DND-41 (cell line): ENCODE measurements at regions not wholly inside any gene's neighbourhood (a gene's known extent, or its start where the extent isn't known, plus 50 kb on each side); places are given as distances from the start of the nearest gene placed in this dataset.

ENCODE experiments used
- ATAC-seq: fragments of 200-7000 bp; cut with Tn5 transposase; 3 replicates; pipeline ENCODE4 v1.9.1; 2021; ENCODE audit warnings: low read depth; ENCODE audit not compliant: insufficient read depth
- DNase-seq: peaks from one replicate; pipeline ENCODE4 v3.0.0-alpha.2; 2020
- H2AFZ ChIP-seq: 2 replicates; pipeline ENCODE4 v1.6.0; 2012; ENCODE audit warnings: low read depth, low read length
- H3K27ac ChIP-seq: 2 replicates; pipeline ENCODE4 v1.5.1; 2012; ENCODE audit warnings: low read length, inconsistent platforms
- H3K27me3 ChIP-seq: fragments of 200-600 bp; sonication (generic); 2 replicates; pipeline ENCODE4 v1.6.0; 2012; ENCODE audit warnings: low read length, mild to moderate bottlenecking, inconsistent platforms; ENCODE audit not compliant: insufficient read depth, poor library complexity
- H3K36me3 ChIP-seq: 2 replicates; pipeline ENCODE4 v1.5.1; 2012; ENCODE audit warnings: low read length, inconsistent platforms; ENCODE audit not compliant: insufficient read depth
- H3K4me1 ChIP-seq: 2 replicates; pipeline ENCODE4 v1.5.1; 2012; ENCODE audit warnings: mild to moderate bottlenecking, low read length; ENCODE audit not compliant: insufficient read depth
- H3K4me2 ChIP-seq: 2 replicates; pipeline ENCODE4 v1.6.0; 2012; ENCODE audit warnings: mild to moderate bottlenecking, moderate library complexity, low read length, inconsistent platforms; ENCODE audit not compliant: insufficient read depth
- H3K4me3 ChIP-seq, 2 experiments: fragments of 200-600 bp in 1 of 2; shearing (Covaris generic) in 1 of 2; 2 replicates each; pipeline ENCODE4 v1.5.1; 2012 to 2016; ENCODE audit warnings: inconsistent platforms in 2 of 2, low read length in 2 of 2, mild to moderate bottlenecking in 2 of 2, low read depth in 1 of 2, moderate library complexity in 1 of 2
- H3K79me2 ChIP-seq: 2 replicates; pipeline ENCODE4 v1.6.0; 2012; ENCODE audit warnings: low read length, inconsistent platforms; ENCODE audit not compliant: insufficient read depth
- H3K9ac ChIP-seq: 2 replicates; pipeline ENCODE4 v1.6.0; 2012; ENCODE audit warnings: low read depth, mild to moderate bottlenecking, inconsistent platforms, low read length, moderate library complexity
- H3K9me3 ChIP-seq: 2 replicates; pipeline ENCODE4 v1.5.1; 2012; ENCODE audit warnings: low read length, moderate library complexity, mild to moderate bottlenecking, inconsistent platforms; ENCODE audit not compliant: insufficient read depth, severe bottlenecking
- H4K20me1 ChIP-seq: 2 replicates; pipeline ENCODE4 v1.6.0; 2012; ENCODE audit warnings: low read length; ENCODE audit not compliant: insufficient read depth
- EZH2 ChIP-seq: IDR thresholded peaks from 3 replicates; pipeline ENCODE4 v1.6.1; 2012; ENCODE audit warnings: borderline replicate concordance, low read depth, mild to moderate bottlenecking, moderate library complexity, low read length, inconsistent platforms; ENCODE audit not compliant: severe bottlenecking
- TF ChIP-seq, protein P1 (sequence below): IDR thresholded peaks from 2 replicates; pipeline ENCODE4 v1.5.1; 2012; ENCODE audit warnings: borderline replicate concordance, low read length, moderate library complexity, mild to moderate bottlenecking; ENCODE audit not compliant: poor library complexity, severe bottlenecking; ENCODE audit errors: extremely low read depth

DNA sequence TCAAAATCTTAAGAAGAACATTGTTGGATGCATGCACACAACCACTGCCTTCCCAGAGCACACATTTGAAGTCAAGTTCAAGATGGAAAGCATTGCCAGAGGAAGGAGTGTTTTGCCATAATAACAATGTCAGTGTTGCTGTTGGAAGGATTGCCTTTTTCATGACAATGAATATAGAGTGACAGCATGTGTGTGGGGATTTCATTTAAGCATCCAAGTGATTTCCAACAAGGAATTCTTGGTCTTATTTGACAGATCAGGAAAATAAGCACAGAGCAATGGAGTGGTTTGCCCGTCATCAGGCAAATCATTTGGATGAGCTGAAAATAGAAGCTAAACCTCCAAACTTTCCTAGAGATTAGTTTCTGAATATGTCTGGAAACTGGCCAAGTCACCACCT lies 140.0 kb upstream of the RAI14 start:
- Histone ChIP-seq H3K9me3 (no peaks in the 10 kb centered on the region), H3K9ac (no peak overlapping the region), H2AFZ (no peak overlapping the region), H4K20me1 (no peaks in the 10 kb centered on the region), H3K4me1 (no peaks in the 10 kb centered on the region), H3K79me2 (no peaks in the 10 kb centered on the region), H3K27me3 (peaks cover 4% of the 10 kb centered on the region), H3K27ac (no peak overlapping the region), H3K36me3 (no peaks in the 10 kb centered on the region), H3K4me2 (no peak overlapping the region), H3K4me3 (no peak overlapping the region)
- DNase-seq (no peak), ATAC-seq (no peak)
- no peak for TF ChIP-seq EZH2
- TF ChIP-seq, protein P1, sequence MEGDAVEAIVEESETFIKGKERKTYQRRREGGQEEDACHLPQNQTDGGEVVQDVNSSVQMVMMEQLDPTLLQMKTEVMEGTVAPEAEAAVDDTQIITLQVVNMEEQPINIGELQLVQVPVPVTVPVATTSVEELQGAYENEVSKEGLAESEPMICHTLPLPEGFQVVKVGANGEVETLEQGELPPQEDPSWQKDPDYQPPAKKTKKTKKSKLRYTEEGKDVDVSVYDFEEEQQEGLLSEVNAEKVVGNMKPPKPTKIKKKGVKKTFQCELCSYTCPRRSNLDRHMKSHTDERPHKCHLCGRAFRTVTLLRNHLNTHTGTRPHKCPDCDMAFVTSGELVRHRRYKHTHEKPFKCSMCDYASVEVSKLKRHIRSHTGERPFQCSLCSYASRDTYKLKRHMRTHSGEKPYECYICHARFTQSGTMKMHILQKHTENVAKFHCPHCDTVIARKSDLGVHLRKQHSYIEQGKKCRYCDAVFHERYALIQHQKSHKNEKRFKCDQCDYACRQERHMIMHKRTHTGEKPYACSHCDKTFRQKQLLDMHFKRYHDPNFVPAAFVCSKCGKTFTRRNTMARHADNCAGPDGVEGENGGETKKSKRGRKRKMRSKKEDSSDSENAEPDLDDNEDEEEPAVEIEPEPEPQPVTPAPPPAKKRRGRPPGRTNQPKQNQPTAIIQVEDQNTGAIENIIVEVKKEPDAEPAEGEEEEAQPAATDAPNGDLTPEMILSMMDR, result no peak

- Histone ChIP-seq H3K79me2 (no peaks in the 10 kb centered on the region), H3K9me3 (no peaks in the 10 kb centered on the region), H4K20me1 (no peaks in the 10 kb centered on the region), H3K9ac (no peak overlapping the region), H2AFZ (no peak overlapping the region), H3K4me2 (no peak overlapping the region), H3K27ac (no peak overlapping the region), H3K27me3 (peaks cover 4% of the 10 kb centered on the region), H3K36me3 (no peaks in the 10 kb centered on the region), H3K4me1 (no peaks in the 10 kb centered on the region), H3K4me3 (no peak overlapping the region)
- ATAC-seq (no peak), DNase-seq (no peak)
- TF ChIP-seq, protein P1, result no peak
- TF ChIP-seq EZH2, result no peak
Measured at GRCh38 chr5:34516686-34517085, 139.4 kb upstream of the RAI14 start.

DNA sequence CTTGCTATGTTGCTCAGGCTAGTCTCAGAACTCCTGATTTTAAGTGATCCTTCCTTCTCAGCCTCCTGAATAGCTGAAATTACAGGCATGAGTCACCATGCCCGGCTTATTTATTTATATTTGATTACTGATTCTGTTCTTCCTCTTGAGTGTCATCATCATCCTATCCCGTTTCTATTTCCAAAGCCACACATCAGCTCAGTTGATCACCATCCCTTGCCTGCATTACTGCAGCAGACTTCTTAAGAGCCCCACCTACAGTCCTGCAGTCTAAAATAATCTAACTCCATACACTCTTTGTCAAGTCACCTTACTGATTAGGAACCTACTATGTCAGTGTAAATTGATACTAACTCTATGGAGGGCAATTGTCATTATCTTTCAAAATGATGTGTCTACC lies 138.9 kb upstream of the RAI14 start:
- H3K4me2 ChIP-seq, result no peak overlapping the region
- H3K4me1 ChIP-seq, result no peaks in the 10 kb centered on the region
- ATAC-seq (no peak), DNase-seq (no peak)
- no peaks in the 10 kb centered on the region for H4K20me1 ChIP-seq
- no peaks in the 10 kb centered on the region for H3K36me3 ChIP-seq
- H3K9me3 ChIP-seq, result no peaks in the 10 kb centered on the region
- H3K27ac ChIP-seq, result no peak overlapping the region
- no peaks in the 10 kb centered on the region for H3K27me3 ChIP-seq
- TF ChIP-seq EZH2, result no peak
- TF ChIP-seq, protein P1, result no peak
- H3K9ac ChIP-seq, result no peak overlapping the region
- H3K4me3 ChIP-seq, result no peak overlapping the region
- H2AFZ ChIP-seq, result no peak overlapping the region
- no peaks in the 10 kb centered on the region for H3K79me2 ChIP-seq
